ENCODE measurements at regions not wholly inside any gene's neighbourhood (a gene's known extent, or its start where the extent isn't known, plus 50 kb on each side); places are given as distances from the start of the nearest gene placed in this dataset.

DNA sequence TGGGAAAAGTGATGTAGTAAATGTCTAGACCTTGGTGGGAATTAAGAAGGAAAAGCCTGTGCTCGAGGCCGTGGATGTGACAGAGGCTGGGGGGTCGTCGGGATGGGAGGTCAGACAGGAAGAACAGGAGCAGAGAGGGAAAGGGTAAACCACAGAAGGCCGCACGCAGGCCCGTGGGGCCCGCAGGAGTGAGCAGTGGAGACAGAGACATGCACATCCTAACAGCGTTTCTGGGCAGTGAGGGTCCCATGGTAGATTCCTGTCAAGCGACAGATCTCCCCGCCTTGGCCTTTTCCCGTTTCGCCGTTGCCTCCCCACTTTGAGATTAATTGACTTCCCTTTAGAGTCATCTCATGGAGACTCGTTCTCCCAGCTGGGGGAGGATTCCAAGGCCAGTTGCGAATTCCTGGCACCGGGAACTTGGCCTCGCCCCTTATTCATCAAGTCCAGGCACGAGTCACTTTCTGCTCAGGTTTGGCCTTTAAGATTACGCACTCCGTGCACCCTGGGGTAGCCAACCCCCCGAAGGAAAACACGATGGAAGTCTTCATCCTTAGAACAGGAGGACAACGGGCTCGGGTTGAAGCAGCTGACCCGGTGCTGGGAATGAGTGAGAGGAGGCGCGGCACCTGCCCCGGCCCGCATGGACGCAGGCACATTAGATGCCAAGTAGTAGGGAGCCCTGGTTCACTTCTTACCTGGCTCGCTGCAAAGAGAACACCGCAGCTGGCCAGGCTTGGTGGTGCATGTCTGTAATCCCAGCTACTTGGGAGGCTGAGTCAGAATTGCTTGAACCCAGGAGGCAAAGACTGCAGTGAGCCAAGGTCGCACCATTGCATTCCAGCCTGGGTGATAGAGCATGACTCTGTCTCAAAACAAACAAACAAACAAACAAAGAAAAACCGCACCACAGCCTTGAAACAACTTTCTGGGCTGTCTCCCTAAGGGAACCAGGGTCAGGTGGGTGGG lies 315.2 kb upstream of the SHH start:
- in situ Hi-C loops (cut with HindIII; ENCODE audit: low sequenced_read_pairs): no loop called here
- DNase-seq (ENCODE audit: low read depth): no peak

DNA sequence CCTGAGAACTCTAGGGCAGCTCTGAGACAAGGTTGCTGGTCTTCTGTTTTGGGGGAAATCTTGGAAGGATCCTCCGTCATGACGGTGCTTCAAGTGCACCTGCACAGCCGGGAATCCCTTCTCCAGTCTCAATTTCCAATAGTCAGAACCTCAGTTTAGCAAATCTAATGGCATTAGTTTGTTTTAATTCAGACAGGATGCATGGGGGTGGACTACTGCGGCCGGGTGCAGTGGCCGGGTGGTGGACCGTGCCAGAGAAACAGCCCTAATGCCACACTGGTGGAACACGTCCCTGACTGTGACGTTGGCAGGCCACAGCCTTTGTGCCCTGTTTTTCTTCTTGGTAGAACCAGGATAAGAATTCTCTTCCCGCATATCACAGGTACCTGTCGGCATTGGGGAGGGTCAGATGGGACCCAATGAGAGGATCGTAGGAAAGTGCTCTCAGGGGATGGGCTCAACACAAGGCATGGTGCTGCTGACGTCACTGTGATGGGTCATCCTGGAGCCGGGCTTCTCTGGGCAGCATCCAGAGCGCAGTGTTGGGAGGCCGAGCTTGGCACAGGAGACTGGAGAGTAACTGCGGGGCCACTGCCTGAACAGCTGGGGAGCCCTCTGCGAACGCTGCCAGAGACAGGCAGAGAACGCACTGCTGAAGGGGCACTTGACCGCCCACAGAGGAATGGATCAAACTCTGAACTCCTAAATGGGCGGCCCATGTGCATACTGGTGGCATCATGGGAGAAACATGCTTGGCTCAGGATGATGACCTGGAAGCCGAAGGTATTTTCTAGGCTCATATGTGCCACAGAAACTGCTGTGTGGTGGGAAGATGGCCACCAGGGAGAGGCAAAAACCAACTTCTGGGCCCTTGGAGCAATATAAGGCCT lies 313.8 kb upstream of the SHH start:
- in situ Hi-C loops (cut with HindIII; ENCODE audit: low sequenced_read_pairs): no loop called here
- H3K4me3 ChIP-seq (ENCODE audit: low read depth, low read length): no peak overlapping the region
- no peak for DNase-seq (ENCODE audit: low read depth)
- no peak for TF ChIP-seq CTCF (IDR thresholded peaks at IDR 0.05; ENCODE audit: low read depth, low read length, missing control alignments)

More for the DNA sequence above, 315.2 kb upstream of the SHH start:
- H3K4me3 ChIP-seq (ENCODE audit: low read depth, low read length): no peak overlapping the region
- TF ChIP-seq CTCF (IDR thresholded peaks at IDR 0.05; ENCODE audit: low read depth, low read length, missing control alignments): no peak

GRCh38 chr7:156124356-156124755 lies 312.1 kb upstream of the SHH start:
- H3K4me3 ChIP-seq (ENCODE audit: low read depth, low read length): no peak overlapping the region
- TF ChIP-seq CTCF (IDR thresholded peaks at IDR 0.05; ENCODE audit: low read depth, low read length, missing control alignments): no peak
- no peak for DNase-seq (ENCODE audit: low read depth)
- in situ Hi-C loops (cut with HindIII; ENCODE audit: low sequenced_read_pairs): no loop called here

DNA sequence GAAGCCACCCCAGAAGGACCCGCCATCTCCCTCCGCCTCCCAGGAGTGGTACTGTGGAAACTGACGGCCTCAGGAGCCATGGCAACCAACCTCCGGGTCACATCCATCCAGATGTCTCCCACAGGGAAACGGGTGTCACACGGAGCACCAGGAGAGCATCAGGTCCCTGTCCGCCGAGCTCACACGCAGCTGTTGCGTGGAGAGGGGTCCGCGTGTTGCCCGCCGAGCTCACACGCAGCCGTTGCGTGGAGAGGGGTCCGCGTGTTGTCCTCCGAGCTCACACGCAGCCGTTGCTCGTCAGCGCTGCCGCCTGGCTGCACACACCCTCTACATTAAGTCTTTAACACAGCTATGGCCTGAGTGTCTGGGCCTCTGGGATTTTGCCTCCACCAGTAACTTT lies 311.1 kb upstream of the SHH start:
- no peak for TF ChIP-seq CTCF (IDR thresholded peaks at IDR 0.05; ENCODE audit: low read depth, low read length, missing control alignments)
- in situ Hi-C loops (cut with HindIII; ENCODE audit: low sequenced_read_pairs): no loop called here
- no peak for DNase-seq (ENCODE audit: low read depth)

GRCh38 chr7:156122752-156123354 lies 310.6 kb upstream of the SHH start:
- DNase-seq (ENCODE audit: low read depth): no peak
- no peak for TF ChIP-seq CTCF (IDR thresholded peaks at IDR 0.05; ENCODE audit: low read depth, low read length, missing control alignments)
- H3K4me3 ChIP-seq (ENCODE audit: low read depth, low read length): no peak overlapping the region
- in situ Hi-C loops (cut with HindIII; ENCODE audit: low sequenced_read_pairs): no loop called here

More for the DNA sequence above, 311.1 kb upstream of the SHH start:
- H3K4me3 ChIP-seq (ENCODE audit: low read depth, low read length): no peak overlapping the region

- in situ Hi-C loops (cut with HindIII; ENCODE audit: low sequenced_read_pairs): no loop called here
- DNase-seq (ENCODE audit: low read depth): no peak
- no peak for TF ChIP-seq CTCF (IDR thresholded peaks at IDR 0.05; ENCODE audit: low read depth, low read length, missing control alignments)
- H3K4me3 ChIP-seq (ENCODE audit: low read depth, low read length): no peak overlapping the region
These were observed 309.7 kb upstream of the SHH start for GRCh38 chr7:156121956-156122355.

All from astrocyte of the cerebellum (primary cell).